KMS-11 (cell line): ENCODE measurements at regions not wholly inside any gene's neighbourhood (a gene's known extent, or its start where the extent isn't known, plus 50 kb on each side); places are given as distances from the start of the nearest gene placed in this dataset.

Experiments used
- H2AFZ ChIP-seq: fragments of 200-600 bp; sonication (generic); 2 replicates; pipeline ENCODE4 v1.6.1; 2016; ENCODE audit warnings: antibody characterized with exemption, mixed run types, low read depth
- H3K27ac ChIP-seq: fragments of 200-600 bp; sonication (generic); 2 replicates; pipeline ENCODE4 v1.6.1; 2016; ENCODE audit warnings: mild to moderate bottlenecking, mixed run types
- H3K27me3 ChIP-seq: fragments of 200-600 bp; sonication (generic); 2 replicates; pipeline ENCODE4 v1.6.1; 2017; ENCODE audit warnings: mild to moderate bottlenecking, low read depth, mixed run types, moderate library complexity; ENCODE audit not compliant: insufficient read depth
- H3K36me3 ChIP-seq: fragments of 200-600 bp; sonication (generic); 2 replicates; pipeline ENCODE4 v1.6.1; 2017; ENCODE audit warnings: mild to moderate bottlenecking, mixed run types; ENCODE audit not compliant: insufficient read depth
- H3K4me1 ChIP-seq: fragments of 200-600 bp; sonication (generic); 2 replicates; pipeline ENCODE4 v1.6.1; 2016; ENCODE audit warnings: mild to moderate bottlenecking, low read depth, mixed run types; ENCODE audit not compliant: poor library complexity, severe bottlenecking
- H3K4me2 ChIP-seq: fragments of 200-600 bp; sonication (generic); 2 replicates; pipeline ENCODE4 v1.7.0; 2016; ENCODE audit warnings: mild to moderate bottlenecking, mixed run types
- H3K4me3 ChIP-seq: fragments of 200-600 bp; sonication (generic); IDR thresholded peaks from 2 replicates; pipeline ENCODE4 v1.6.1; 2017; ENCODE audit warnings: low read depth, low read length, mixed read lengths; ENCODE audit not compliant: insufficient read depth
- H3K79me2 ChIP-seq: fragments of 200-600 bp; sonication (generic); 2 replicates; pipeline ENCODE4 v1.6.1; 2016; ENCODE audit warnings: low read depth, mixed run types; ENCODE audit not compliant: insufficient read depth
- H3K9ac ChIP-seq: fragments of 200-600 bp; sonication (generic); 2 replicates; pipeline ENCODE4 v1.6.1; 2016; ENCODE audit warnings: mild to moderate bottlenecking, mixed run types
- H4K20me1 ChIP-seq: fragments of 200-600 bp; sonication (generic); 2 replicates; pipeline ENCODE4 v1.6.1; 2016; ENCODE audit warnings: mild to moderate bottlenecking, mixed run types; ENCODE audit not compliant: insufficient read depth
- TF ChIP-seq, protein P1 (sequence below): fragments of 200-600 bp; sonication (generic); conservative IDR thresholded peaks from 2 replicates; pipeline ENCODE4 v1.6.1; 2017; ENCODE audit warnings: low read depth, mild to moderate bottlenecking, antibody characterized with exemption, low read length, moderate library complexity, mixed read lengths

DNA sequence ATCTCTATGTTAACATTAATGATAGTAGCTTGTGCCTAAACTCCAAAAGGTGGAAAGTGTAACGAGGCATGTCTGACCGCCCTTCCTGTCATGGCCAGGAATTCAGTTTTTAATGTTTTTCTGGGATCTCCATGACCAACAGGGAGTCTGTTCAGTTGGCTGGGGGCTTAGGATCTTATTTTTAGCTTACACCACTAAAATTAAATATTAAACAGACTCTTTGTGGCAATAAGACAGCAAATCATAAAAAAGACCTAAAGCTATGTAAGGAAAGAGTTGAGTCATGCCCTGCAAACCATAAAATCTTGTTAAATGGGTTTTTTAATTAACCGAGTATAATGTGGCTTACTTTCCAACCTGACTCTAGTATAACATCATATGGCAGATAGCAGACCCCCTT is 247.8 kb downstream of the DIRAS2 start:
- TF ChIP-seq, protein P1, sequence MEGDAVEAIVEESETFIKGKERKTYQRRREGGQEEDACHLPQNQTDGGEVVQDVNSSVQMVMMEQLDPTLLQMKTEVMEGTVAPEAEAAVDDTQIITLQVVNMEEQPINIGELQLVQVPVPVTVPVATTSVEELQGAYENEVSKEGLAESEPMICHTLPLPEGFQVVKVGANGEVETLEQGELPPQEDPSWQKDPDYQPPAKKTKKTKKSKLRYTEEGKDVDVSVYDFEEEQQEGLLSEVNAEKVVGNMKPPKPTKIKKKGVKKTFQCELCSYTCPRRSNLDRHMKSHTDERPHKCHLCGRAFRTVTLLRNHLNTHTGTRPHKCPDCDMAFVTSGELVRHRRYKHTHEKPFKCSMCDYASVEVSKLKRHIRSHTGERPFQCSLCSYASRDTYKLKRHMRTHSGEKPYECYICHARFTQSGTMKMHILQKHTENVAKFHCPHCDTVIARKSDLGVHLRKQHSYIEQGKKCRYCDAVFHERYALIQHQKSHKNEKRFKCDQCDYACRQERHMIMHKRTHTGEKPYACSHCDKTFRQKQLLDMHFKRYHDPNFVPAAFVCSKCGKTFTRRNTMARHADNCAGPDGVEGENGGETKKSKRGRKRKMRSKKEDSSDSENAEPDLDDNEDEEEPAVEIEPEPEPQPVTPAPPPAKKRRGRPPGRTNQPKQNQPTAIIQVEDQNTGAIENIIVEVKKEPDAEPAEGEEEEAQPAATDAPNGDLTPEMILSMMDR, result no peak
- H3K4me1 ChIP-seq, result no peaks in the 10 kb centered on the region
- H3K4me3 ChIP-seq, result no peak overlapping the region
- H3K27ac ChIP-seq, result no peak overlapping the region
- H3K9ac ChIP-seq, result no peak overlapping the region
- H3K4me2 ChIP-seq, result no peak overlapping the region
- no peaks in the 10 kb centered on the region for H3K36me3 ChIP-seq
- H4K20me1 ChIP-seq, result no peaks in the 10 kb centered on the region
- H3K27me3 ChIP-seq, result no peaks in the 10 kb centered on the region
- H2AFZ ChIP-seq, result no peak overlapping the region
- H3K79me2 ChIP-seq, result no peaks in the 10 kb centered on the region

GRCh38 chr9:90400091-90400490 is 242.5 kb downstream of the DIRAS2 start:
- no peak overlapping the region for H3K9ac ChIP-seq
- TF ChIP-seq, protein P1, result no peak
- H3K36me3 ChIP-seq, result no peaks in the 10 kb centered on the region; the same call in 1 of the 2 replicates
- no peaks in the 10 kb centered on the region for H3K4me1 ChIP-seq
- no peaks in the 10 kb centered on the region for H4K20me1 ChIP-seq
- H3K4me3 ChIP-seq, result no peak overlapping the region
- H3K79me2 ChIP-seq, result no peaks in the 10 kb centered on the region
- H2AFZ ChIP-seq, result no peak overlapping the region
- H3K27ac ChIP-seq, result no peak overlapping the region
- H3K4me2 ChIP-seq, result no peak overlapping the region
- H3K27me3 ChIP-seq, result no peaks in the 10 kb centered on the region

GRCh38 chr9:90408659-90409058 is 234.0 kb downstream of the DIRAS2 start:
- no peaks in the 10 kb centered on the region for H3K79me2 ChIP-seq
- H3K9ac ChIP-seq, result no peak overlapping the region
- H3K36me3 ChIP-seq, result no peaks in the 10 kb centered on the region; the same call in 1 of the 2 replicates
- TF ChIP-seq, protein P1, result no peak
- H3K27ac ChIP-seq, result no peak overlapping the region
- no peaks in the 10 kb centered on the region for H3K4me1 ChIP-seq
- H2AFZ ChIP-seq, result no peak overlapping the region
- no peak overlapping the region for H3K4me2 ChIP-seq
- no peaks in the 10 kb centered on the region for H3K27me3 ChIP-seq
- no peaks in the 10 kb centered on the region for H4K20me1 ChIP-seq
- no peak overlapping the region for H3K4me3 ChIP-seq

DNA sequence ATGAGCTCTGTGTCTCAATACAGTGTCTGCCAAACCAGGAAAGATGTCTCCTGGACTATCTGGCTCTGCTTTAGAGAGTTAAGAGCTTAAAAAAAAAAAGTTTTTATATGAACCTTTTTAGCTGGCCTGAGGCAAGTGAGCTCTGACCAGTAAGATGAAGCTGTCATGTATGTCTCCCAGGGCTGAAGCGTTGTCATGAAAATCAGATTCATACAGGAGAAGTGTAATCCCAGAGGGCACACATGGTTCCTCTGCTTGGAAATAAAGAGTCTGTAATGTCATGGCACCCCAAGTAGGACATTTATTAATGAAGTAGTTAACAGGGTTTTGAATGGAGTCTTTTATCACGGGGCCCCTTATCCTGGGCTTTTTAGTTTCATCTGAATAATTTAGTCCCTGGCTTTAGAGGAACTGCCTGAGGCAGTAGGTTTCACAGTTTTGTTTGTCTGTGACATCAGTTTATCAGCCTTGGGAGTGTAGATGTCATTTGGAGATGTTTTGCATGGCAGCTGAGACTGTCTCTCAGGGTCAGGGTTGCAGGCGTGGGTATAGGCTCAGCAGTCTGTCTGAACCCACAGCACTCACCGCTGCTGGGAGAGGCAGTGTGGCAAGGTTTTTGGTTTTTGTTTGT is 223.3 kb downstream of the DIRAS2 start:
- Histone ChIP-seq H3K79me2 (no peaks in the 10 kb centered on the region), H3K36me3 (no peaks in the 10 kb centered on the region), H2AFZ (no peak overlapping the region), H3K4me2 (no peak overlapping the region), H3K27ac (no peak overlapping the region), H4K20me1 (no peaks in the 10 kb centered on the region), H3K27me3 (no peaks in the 10 kb centered on the region), H3K4me3 (no peak overlapping the region), H3K9ac (no peak overlapping the region), H3K4me1 (no peaks in the 10 kb centered on the region)
- TF ChIP-seq, protein P1, result no peak
